Nephron (organoid): ENCODE measurements at regions not wholly inside any gene's neighbourhood (a gene's known extent, or its start where the extent isn't known, plus 50 kb on each side); places are given as distances from the start of the nearest gene placed in this dataset.

Experiments
- H3K27ac Mint-ChIP-seq, 3 experiments: 2 replicates each; pipeline ENCODE4 v1.8.0; 2020; ENCODE audit warnings: mixed read lengths in 3 of 3, mild to moderate bottlenecking in 2 of 3, moderate library complexity in 1 of 3
- H3K27me3 Mint-ChIP-seq: 2 replicates; pipeline ENCODE4 v1.8.0; 2021; ENCODE audit warnings: low read depth, mild to moderate bottlenecking, moderate library complexity, mixed read lengths
- H3K36me3 Mint-ChIP-seq: 2 replicates; pipeline ENCODE4 v1.8.0; 2020; ENCODE audit warnings: low read depth, mixed read lengths
- H3K4me1 Mint-ChIP-seq: 2 replicates; pipeline ENCODE4 v1.8.0; 2020; ENCODE audit warnings: mixed read lengths
- H3K4me3 Mint-ChIP-seq, 3 experiments: 2 replicates each; pipeline ENCODE4 v1.8.0; 2020; ENCODE audit warnings: mild to moderate bottlenecking in 3 of 3, mixed read lengths in 3 of 3, moderate library complexity in 2 of 3
- H3K9me3 Mint-ChIP-seq: 2 replicates; pipeline ENCODE4 v1.8.0; 2020; ENCODE audit warnings: mixed read lengths
- TF ChIP-seq, protein P1 (sequence below), 3 experiments: fragments of 200-600 bp; sonication (generic); IDR thresholded peaks; one replicate each; pipeline ENCODE4 v1.5.0; 2021; ENCODE audit warnings: antibody characterized with exemption in 3 of 3; ENCODE audit not compliant: unreplicated experiment in 3 of 3

DNA sequence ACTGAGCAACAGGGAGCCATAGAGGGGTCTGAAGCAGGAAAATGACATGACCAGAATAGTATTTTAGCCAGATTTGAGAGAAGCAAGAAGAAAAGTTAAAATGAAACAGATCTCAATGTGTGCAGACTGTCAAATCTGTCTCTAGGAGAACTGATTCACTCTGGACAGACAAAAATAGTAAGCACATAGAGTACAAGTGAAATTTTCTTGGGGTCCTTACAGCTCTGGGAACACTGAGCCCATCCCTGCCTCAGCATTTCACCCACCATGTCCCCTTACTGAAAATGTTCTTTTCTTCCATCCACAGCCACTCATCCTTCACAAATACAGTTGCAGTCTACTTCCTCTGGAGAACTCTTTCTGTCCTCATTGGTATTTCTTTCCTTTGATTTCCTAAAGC is 359.2 kb downstream of the MTX2 start:
- Mint-ChIP-seq H3K27me3 (peaks cover 4% of the 10 kb centered on the region), H3K4me1 (no peaks in the 10 kb centered on the region), H3K4me3 (no peak overlapping the region), H3K27ac (no peak overlapping the region), H3K9me3 (peaks cover 12% of the 10 kb centered on the region), H3K36me3 (peaks cover 27% of the 10 kb centered on the region)
- TF ChIP-seq, protein P1, sequence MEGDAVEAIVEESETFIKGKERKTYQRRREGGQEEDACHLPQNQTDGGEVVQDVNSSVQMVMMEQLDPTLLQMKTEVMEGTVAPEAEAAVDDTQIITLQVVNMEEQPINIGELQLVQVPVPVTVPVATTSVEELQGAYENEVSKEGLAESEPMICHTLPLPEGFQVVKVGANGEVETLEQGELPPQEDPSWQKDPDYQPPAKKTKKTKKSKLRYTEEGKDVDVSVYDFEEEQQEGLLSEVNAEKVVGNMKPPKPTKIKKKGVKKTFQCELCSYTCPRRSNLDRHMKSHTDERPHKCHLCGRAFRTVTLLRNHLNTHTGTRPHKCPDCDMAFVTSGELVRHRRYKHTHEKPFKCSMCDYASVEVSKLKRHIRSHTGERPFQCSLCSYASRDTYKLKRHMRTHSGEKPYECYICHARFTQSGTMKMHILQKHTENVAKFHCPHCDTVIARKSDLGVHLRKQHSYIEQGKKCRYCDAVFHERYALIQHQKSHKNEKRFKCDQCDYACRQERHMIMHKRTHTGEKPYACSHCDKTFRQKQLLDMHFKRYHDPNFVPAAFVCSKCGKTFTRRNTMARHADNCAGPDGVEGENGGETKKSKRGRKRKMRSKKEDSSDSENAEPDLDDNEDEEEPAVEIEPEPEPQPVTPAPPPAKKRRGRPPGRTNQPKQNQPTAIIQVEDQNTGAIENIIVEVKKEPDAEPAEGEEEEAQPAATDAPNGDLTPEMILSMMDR (IDR thresholded peaks at IDR 0.05; ENCODE audit: unreplicated experiment in 3 of 3): no peak

DNA sequence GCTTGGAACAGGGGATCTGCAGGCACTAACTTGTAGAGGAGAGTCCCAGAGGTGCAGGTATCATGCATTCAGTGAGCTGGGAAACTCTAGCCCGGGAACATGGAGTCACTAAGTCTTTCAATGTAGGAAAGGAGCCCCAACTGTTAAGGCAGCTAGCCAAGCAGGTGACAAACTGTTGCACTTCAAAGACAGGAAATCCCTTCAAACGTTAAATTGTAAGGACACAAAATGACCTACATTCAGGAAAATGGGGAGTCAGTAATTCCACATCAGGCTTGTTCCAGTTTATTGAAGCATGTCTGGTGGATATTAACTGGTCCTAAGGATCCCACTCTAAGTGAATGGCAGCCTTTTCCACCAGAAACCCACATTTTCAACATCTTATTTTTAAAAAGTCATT is 364.5 kb downstream of the MTX2 start:
- peaks cover 32% of the 10 kb centered on the region for H3K27me3 Mint-ChIP-seq
- H3K36me3 Mint-ChIP-seq: peaks cover 6% of the 10 kb centered on the region
- H3K9me3 Mint-ChIP-seq: no peaks in the 10 kb centered on the region
- H3K4me1 Mint-ChIP-seq: peaks cover 25% of the 10 kb centered on the region
- H3K27ac Mint-ChIP-seq: peak overlapping the region; percentile 77 to 88 (median 82)
- TF ChIP-seq, protein P1 (IDR thresholded peaks at IDR 0.05; ENCODE audit: unreplicated experiment in 3 of 3): no peak
- peak overlapping the region; percentile 46 to 59 (median 51) for H3K4me3 Mint-ChIP-seq

DNA sequence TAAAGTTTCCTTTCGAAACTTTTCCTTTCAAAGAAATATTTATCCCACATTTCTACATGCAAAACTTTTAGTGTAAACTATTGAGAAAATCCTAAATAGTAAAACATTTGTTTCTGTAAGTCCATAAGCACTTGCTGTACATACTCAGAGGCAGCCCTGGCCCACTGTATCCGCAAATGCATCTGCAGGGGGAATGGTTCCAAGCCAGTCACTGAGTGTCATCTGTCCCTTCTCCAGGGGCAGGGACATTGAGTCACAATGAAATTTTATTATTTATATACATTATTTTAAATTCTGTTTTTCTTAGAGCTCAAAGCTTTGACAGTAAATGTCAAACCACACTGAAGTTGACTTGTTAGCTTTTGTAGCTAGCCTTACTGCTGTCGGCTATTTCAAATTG is 367.2 kb downstream of the MTX2 start:
- TF ChIP-seq, protein P1 (IDR thresholded peaks at IDR 0.05; ENCODE audit: unreplicated experiment in 3 of 3): no peak
- Mint-ChIP-seq H3K36me3 (peaks cover 6% of the 10 kb centered on the region), H3K27me3 (peaks cover 53% of the 10 kb centered on the region), H3K9me3 (no peaks in the 10 kb centered on the region), H3K4me1 (peaks cover 38% of the 10 kb centered on the region), H3K4me3 (peak overlapping the region; percentile 84 to 94 (median 91)), H3K27ac (peak overlapping the region in 1 of 3 experiments; percentile 93)

DNA sequence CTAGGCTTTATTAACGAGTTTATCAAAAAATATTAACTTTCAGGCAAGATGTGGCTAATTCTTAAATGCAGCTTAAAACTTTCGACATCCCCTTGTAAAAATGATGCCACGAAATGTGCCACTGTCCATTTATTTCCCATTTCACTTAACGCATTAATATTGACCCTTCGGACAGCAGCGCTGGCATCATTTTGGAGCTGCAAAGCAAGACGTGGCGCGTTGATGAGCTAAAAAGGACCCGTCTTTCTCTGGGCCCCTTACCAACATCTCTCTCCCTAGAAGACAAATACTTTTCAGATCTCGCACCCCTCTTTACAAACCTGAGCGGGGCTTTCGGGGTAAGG is 367.9 kb downstream of the MTX2 start:
- peaks cover 58% of the 10 kb centered on the region for H3K27me3 Mint-ChIP-seq
- TF ChIP-seq, protein P1 (IDR thresholded peaks at IDR 0.05; ENCODE audit: unreplicated experiment in 3 of 3): no peak
- peaks cover 6% of the 10 kb centered on the region for H3K36me3 Mint-ChIP-seq
- peaks cover 38% of the 10 kb centered on the region for H3K4me1 Mint-ChIP-seq
- no peaks in the 10 kb centered on the region for H3K9me3 Mint-ChIP-seq
- H3K27ac Mint-ChIP-seq: peak overlapping the region; percentile 89 to 93 (median 93)
- H3K4me3 Mint-ChIP-seq: peak overlapping the region; percentile 84 to 94 (median 91)

DNA sequence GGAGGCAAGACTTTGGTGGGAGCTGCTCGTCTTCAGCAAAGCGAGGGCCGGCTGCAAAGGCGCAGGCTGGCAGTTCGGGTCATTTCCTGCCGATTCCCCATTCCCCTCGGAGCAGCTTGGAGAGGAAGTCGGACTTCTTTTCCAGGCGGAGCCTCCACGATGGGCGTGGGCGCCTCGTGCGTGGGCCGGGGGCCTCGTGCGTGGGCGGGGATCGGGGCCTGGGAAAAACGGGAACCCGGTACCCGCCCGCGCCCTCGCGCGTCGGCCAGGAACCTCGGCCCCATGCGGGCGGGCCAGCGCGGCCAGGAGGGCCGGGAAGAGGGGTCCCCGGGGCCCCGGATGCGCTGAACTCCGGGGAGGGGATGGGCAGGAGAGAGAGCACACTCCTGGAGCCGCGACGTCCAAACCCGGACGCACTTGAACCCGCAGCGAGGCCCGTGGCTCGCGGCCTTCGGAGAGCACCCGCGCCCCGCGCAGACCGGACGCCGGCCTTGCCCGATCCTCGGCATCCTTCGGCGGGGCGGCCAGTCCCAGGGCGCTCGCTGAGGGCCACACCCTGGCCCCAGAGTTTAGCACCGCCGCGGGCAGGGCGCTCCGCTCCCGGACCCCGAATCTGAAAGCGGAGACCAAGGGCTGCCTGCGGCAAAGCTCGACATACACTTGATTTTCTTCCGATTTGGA is 368.4 kb downstream of the MTX2 start:
- Mint-ChIP-seq H3K36me3 (peaks cover 3% of the 10 kb centered on the region), H3K27ac (peak overlapping the region; percentile 89 to 93 (median 93)), H3K27me3 (peaks cover 62% of the 10 kb centered on the region), H3K4me3 (peak overlapping the region; percentile 84 to 94 (median 91)), H3K4me1 (peaks cover 38% of the 10 kb centered on the region), H3K9me3 (no peaks in the 10 kb centered on the region)
- TF ChIP-seq, protein P1 (IDR thresholded peaks at IDR 0.05; ENCODE audit: unreplicated experiment in 3 of 3): no peak
